Muscle layer of colon (tissue), 2 donors: ENCODE measurements at regions not wholly inside any gene's neighbourhood (a gene's known extent, or its start where the extent isn't known, plus 50 kb on each side); places are given as distances from the start of the nearest gene placed in this dataset.
"Not testable (repeated sequence)": the region's sequence is repeated elsewhere in the genome, so short reads cannot be mapped to it uniquely, and the experiment has no call there.

Experiments used
- H3K27ac ChIP-seq: one replicate; pipeline ENCODE4 v1.7.0; 2013; ENCODE audit warnings: low read depth, mild to moderate bottlenecking, low read length, moderate library complexity
- H3K27me3 ChIP-seq, 2 donors: one replicate each; pipeline ENCODE4 v1.7.0; 2013; ENCODE audit warnings: low read length in 2 of 2, mild to moderate bottlenecking in 2 of 2; ENCODE audit not compliant: insufficient read depth in 2 of 2, control insufficient read depth in 1 of 2
- H3K36me3 ChIP-seq: one replicate; pipeline ENCODE4 v1.7.0; 2013; ENCODE audit warnings: mild to moderate bottlenecking, low read length; ENCODE audit not compliant: insufficient read depth
- H3K4me1 ChIP-seq: one replicate; pipeline ENCODE4 v1.7.0; 2013; ENCODE audit warnings: mild to moderate bottlenecking, low read length; ENCODE audit not compliant: insufficient read depth
- H3K4me3 ChIP-seq, 2 donors: one replicate each; pipeline ENCODE4 v1.7.0; 2013; ENCODE audit warnings: low read length in 2 of 2, low read depth in 1 of 2, mild to moderate bottlenecking in 1 of 2, moderate library complexity in 1 of 2
- H3K9ac ChIP-seq: one replicate; pipeline ENCODE4 v1.7.0; 2013; ENCODE audit warnings: low read length
- H3K9me3 ChIP-seq: one replicate; pipeline ENCODE4 v1.7.0; 2013; ENCODE audit warnings: mild to moderate bottlenecking, low read length
- donor health status: abdominal sarcoma.
- donor health status: Adenocarcinoma of cecum.

- not testable (repeated sequence) for H3K9ac ChIP-seq, H3K4me3 ChIP-seq, H3K27me3 ChIP-seq, H3K36me3 ChIP-seq, H3K27ac ChIP-seq, H3K4me1 ChIP-seq, H3K9me3 ChIP-seq
Observed at GRCh38 chr2:236389284-236390216, 125.3 kb upstream of the ASB18 start.

DNA sequence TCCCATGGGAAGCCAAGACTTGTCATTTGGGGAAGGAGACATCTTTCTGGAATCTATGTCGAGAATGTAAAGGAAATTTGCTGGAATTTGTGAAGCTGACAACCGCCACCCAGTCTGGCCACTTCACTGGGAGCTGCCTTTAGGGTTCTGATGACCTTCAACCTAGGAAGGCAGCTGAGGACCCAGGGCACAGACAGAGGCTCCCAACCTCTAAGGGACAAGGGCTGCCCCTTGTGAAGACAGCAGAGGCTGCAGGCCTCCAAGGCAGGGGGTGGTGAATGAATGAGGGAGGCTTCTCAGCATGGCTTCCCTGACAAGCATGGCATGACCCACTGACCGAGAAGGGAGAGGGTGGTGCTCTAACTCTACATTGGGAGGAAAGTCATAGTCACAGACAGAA is 128.9 kb upstream of the ASB18 start:
- Histone ChIP-seq H3K27me3 (no peaks in the 10 kb centered on the region), H3K4me3 (no peak overlapping the region), H3K9ac (no peak overlapping the region), H3K36me3 (no peaks in the 10 kb centered on the region), H3K4me1 (no peaks in the 10 kb centered on the region), H3K27ac (no peak overlapping the region), H3K9me3 (no peaks in the 10 kb centered on the region)

- no peak overlapping the region for H3K27ac ChIP-seq
- H3K36me3 ChIP-seq: no peaks in the 10 kb centered on the region
- no peaks in the 10 kb centered on the region for H3K27me3 ChIP-seq
- no peaks in the 10 kb centered on the region for H3K9me3 ChIP-seq
- H3K9ac ChIP-seq: no peak overlapping the region
- H3K4me1 ChIP-seq: no peaks in the 10 kb centered on the region
- no peak overlapping the region for H3K4me3 ChIP-seq
Observed at GRCh38 chr2:236393581-236393980, 129.4 kb upstream of the ASB18 start.

DNA sequence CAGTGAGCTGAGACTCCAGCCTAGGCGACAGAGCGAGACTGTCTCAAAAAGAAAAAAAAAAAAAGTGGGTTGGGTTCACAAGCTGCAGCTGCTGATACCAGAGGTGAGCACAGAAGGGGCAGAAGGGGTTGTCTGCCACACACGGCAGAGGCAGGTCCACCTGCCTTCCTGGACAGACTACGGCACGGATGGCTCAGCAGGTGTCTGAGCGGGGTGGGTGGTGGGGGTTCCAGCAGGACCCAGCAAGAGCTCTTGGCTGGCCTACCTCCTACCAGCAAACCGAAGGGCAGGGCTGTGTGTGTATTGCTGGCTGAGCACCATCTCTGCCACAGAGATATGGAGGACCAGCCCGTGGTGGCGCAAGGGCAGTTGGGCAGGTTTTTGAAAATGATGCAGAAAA is 130.4 kb upstream of the ASB18 start:
- Histone ChIP-seq H3K27ac (no peak overlapping the region), H3K4me3 (no peak overlapping the region), H3K9me3 (no peaks in the 10 kb centered on the region), H3K4me1 (no peaks in the 10 kb centered on the region), H3K36me3 (no peaks in the 10 kb centered on the region), H3K27me3 (no peaks in the 10 kb centered on the region), H3K9ac (no peak overlapping the region)

DNA sequence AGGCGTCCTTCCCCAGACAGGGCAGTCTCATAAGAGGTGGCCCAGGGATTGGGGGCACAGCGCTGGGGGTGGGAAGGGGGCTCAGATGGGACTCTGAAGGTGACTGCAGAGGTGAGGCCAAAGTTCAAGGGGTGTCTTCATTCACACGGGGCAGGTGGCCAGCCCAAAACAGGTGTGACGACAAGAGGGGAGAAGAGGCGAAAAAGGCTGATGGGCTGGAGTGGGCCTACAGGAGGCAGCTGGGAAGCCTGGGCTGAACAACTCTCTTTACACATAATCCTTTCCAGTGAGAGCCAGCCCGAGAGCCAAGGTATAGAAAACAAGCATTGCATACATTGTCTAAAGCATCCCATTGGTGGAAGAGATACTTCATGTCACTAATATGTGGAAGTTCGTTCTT is 130.9 kb upstream of the ASB18 start:
- H3K27ac ChIP-seq: no peak overlapping the region
- H3K36me3 ChIP-seq: no peaks in the 10 kb centered on the region
- H3K9me3 ChIP-seq: no peaks in the 10 kb centered on the region
- H3K4me3 ChIP-seq: no peak overlapping the region
- H3K9ac ChIP-seq: no peak overlapping the region
- no peaks in the 10 kb centered on the region for H3K27me3 ChIP-seq
- no peaks in the 10 kb centered on the region for H3K4me1 ChIP-seq

GRCh38 chr2:236396818-236397350 is 132.7 kb upstream of the ASB18 start:
- Histone ChIP-seq H3K27ac (no peak overlapping the region), H3K9ac (no peak overlapping the region), H3K9me3 (no peaks in the 10 kb centered on the region), H3K4me3 (no peak overlapping the region), H3K4me1 (no peaks in the 10 kb centered on the region), H3K27me3 (no peaks in the 10 kb centered on the region), H3K36me3 (no peaks in the 10 kb centered on the region)

DNA sequence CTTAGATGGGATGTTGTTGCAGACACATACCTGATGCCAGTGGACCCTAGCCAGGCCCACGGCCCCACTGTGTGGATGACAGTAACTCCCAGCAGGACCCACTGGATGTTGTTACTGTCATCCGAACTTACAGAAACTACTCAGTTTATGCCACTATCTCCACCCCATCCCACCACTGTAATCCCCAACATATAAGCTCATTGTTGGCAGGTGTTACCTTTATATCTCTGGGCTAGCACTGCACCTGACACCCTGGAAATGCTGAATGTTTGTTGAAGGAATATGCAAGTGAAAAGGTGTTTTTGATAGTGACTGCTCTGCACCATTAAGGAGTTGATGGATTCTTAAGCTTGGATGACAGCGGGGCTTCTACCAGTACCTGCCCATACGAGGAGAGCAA is 133.5 kb upstream of the ASB18 start:
- H3K4me1 ChIP-seq: no peaks in the 10 kb centered on the region
- H3K4me3 ChIP-seq: no peak overlapping the region
- no peaks in the 10 kb centered on the region for H3K36me3 ChIP-seq
- H3K27me3 ChIP-seq: no peaks in the 10 kb centered on the region
- H3K27ac ChIP-seq: no peak overlapping the region
- no peak overlapping the region for H3K9ac ChIP-seq
- no peaks in the 10 kb centered on the region for H3K9me3 ChIP-seq

- Histone ChIP-seq H3K36me3 (no peaks in the 10 kb centered on the region), H3K4me3 (no peak overlapping the region)
Observed at GRCh38 chr2:236399409-236399808, 135.2 kb upstream of the ASB18 start.

DNA sequence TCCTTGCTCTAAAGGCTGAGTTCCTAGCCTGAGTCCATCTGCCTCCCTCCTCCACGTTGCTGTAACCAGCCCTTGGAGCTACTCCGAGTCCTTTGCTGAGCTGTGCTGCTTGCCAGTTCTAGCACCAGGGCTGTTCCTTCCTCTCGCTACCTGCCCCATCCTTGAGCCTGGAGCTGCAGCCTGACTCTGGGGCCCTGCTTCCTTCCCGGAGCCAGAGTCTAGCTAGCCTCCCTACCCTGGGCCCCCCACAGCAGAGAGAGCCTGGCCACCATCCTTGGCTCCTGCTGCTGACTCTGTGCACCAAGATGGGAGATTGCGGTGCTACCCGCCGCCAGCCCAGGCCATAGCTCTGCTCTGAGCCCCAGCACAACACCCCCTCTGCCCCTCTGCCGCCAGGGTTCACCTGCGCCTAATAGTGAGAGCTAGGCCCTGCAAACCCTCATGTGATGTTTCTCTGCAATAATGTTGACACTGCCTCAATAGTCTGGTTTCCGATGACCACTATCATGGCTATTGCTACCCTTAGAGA is 135.9 kb upstream of the ASB18 start:
- Histone ChIP-seq H3K36me3 (no peaks in the 10 kb centered on the region), H3K27me3 (no peaks in the 10 kb centered on the region), H3K9me3 (no peaks in the 10 kb centered on the region), H3K4me3 (no peak overlapping the region), H3K27ac (no peak overlapping the region), H3K9ac (no peak overlapping the region), H3K4me1 (no peaks in the 10 kb centered on the region)

More at GRCh38 chr2:236399409-236399808, 135.2 kb upstream of the ASB18 start:
- H3K27me3 ChIP-seq: no peaks in the 10 kb centered on the region
- no peak overlapping the region for H3K9ac ChIP-seq
- no peaks in the 10 kb centered on the region for H3K9me3 ChIP-seq
- no peak overlapping the region for H3K27ac ChIP-seq
- no peaks in the 10 kb centered on the region for H3K4me1 ChIP-seq

GRCh38 chr2:236400594-236401360 is 136.6 kb upstream of the ASB18 start:
- H3K27ac ChIP-seq: no peak overlapping the region
- H3K9me3 ChIP-seq: no peaks in the 10 kb centered on the region
- H3K4me3 ChIP-seq: no peak overlapping the region
- H3K9ac ChIP-seq: no peak overlapping the region
- no peaks in the 10 kb centered on the region for H3K4me1 ChIP-seq
- no peaks in the 10 kb centered on the region for H3K27me3 ChIP-seq
- H3K36me3 ChIP-seq: no peaks in the 10 kb centered on the region

GRCh38 chr2:236402033-236402790 is 138.0 kb upstream of the ASB18 start:
- H3K9me3 ChIP-seq: no peaks in the 10 kb centered on the region
- H3K4me3 ChIP-seq: no peak overlapping the region
- no peak overlapping the region for H3K9ac ChIP-seq
- no peak overlapping the region for H3K27ac ChIP-seq
- no peaks in the 10 kb centered on the region for H3K36me3 ChIP-seq
- no peaks in the 10 kb centered on the region for H3K4me1 ChIP-seq
- no peaks in the 10 kb centered on the region for H3K27me3 ChIP-seq
